HG03342 (cell line): ENCODE measurements at regions not wholly inside any gene's neighbourhood (a gene's known extent, or its start where the extent isn't known, plus 50 kb on each side); places are given as distances from the start of the nearest gene placed in this dataset.
"Not testable (repeated sequence)": the region's sequence is repeated elsewhere in the genome, so short reads cannot be mapped to it uniquely, and the experiment has no call there.

ENCODE experiments used
- ATAC-seq: cut with Tn5 transposase; IDR thresholded peaks from one replicate; pipeline ENCODE4 v1.9.1; 2021; ENCODE audit warnings: mild to moderate bottlenecking, moderate library complexity; ENCODE audit not compliant: unreplicated experiment

DNA sequence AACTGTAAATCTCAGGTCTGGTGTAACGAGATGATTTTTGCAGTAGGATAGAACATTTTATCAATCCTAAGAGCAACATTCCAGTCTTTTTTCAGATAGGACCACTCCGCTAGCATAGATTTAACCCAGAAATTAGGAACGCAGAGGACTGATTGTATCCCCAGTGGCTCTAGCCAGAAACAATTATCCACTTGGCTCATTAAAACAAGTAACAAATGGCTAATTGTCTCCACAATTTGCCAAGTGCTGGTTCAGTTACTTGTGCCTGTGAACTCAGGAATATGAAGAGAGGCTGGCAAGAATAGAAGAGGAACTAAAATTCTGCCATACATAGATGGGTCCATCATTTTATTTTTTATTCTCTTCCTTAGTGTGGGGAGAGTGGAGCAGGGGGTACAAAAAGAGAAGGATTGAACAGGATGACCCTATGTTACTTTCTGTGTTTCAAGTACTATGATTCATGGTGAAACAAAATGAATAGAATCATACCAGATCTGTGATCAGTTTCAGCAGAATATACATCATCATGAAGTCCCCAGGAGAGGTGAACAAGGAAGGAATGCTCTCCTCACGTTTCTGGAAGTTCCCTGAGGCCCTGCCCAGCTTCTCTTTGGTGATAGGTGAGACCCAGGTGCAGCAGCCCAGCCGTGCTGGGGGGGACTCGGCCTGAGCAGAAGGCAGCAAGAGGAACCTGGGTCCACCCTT lies 121.6 kb downstream of the ARL4C start:
- ATAC-seq = no peak

DNA sequence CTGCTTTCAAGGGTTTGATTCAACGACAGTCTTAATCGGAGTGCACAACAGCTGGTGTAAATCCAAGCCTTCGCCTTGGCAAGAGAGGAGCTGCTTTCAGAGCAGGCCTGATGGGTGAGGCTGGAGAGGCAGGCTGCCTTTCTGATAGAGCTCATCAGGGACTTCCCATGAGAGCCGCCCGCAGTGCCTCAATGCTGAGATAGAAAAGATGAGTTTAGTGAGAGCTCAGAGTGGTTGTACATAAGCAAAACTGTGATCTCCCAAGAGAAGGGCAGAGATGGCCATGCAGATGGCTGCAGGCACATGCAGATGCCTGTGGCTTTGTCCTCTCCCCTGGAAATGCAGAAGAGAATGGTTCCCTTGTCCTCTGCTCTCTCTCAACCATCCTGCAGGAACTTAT lies 122.1 kb downstream of the ARL4C start:
- no peak for ATAC-seq

DNA sequence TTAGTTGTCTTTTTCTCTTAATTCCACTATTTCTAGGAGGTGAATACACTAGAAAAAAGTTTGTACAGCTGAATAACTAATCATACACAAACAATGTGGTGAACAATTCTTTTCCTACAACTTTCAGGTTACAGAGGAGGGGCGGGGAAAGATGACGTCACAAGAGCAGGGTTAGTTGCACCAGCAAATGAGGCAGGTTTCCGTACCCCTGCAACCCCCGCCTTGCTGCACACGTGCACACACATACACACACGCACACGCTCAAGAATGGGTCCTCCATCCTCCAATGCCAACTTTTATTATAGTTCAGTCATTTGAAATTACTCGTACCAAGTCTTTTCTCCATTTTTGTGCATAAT lies 122.8 kb downstream of the ARL4C start:
- no peak for ATAC-seq

DNA sequence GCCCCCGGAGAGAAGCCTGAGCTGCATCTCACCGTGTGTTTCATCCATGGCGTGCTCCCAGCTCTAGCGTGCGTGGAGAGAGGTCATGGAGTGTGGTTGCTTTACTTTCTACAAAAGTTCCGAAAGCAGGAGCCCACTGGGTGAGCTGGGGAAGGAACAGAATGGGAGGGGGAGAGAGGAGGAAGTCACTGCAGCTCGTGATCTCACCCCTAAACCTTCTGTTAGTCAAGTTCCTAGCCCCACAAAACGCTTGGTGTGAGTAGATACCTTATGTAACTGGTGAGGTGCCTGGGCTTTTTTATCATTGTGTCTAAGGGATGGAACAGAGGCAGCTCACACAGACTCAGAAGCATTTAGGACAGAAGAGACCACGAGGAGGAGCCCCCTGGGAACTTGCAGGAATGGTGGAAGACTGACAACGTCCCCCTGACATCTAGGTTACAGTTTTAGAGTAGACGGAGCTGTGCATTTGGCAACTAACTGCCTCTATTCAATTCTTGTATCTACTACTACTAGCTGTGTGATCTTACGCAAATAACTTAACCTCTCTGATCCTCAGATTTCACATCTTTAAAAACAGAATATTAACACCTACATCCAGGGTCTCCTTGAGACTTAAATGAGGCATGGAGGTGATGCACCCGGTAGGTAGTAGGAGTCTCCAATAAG lies 123.3 kb downstream of the ARL4C start:
- ATAC-seq = no peak

DNA sequence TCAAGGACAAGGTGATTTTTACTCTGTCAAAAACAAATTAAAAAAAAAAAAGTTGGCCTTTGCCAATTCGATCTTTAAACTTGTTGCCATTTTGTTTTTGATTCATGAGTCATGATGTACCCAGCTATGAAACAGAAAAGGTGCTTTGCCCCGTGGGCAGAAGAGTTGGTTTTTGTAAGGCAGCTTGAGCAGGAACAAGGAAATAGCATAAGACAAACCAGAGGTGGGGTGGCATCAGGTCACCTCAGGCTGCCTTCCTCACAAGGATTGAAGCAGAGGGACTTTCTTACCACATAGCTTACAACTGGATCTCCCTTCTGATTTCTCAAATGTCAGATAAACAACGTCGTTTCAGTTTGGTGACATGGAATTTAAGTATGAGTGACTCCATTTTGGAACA lies 123.8 kb downstream of the ARL4C start:
- no peak for ATAC-seq

DNA sequence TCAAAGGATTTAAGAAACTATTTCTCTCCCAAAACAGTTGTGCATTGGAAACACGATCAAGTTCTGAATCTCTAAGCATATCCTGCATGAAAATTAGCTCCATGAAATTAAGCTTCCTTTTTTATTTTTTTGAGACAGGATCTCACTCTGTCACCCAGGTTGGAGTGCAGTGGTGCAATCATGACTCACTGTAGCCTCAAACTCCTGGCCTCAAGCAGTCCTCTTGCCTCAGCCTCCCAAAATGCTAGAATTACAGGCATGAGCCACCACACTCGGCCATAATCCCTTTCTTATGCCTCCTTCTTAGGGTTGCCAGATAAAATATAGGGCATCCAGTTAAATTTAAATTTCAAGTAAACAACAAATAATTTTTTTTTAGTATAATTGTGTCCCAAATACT lies 124.4 kb downstream of the ARL4C start:
- no peak for ATAC-seq

DNA sequence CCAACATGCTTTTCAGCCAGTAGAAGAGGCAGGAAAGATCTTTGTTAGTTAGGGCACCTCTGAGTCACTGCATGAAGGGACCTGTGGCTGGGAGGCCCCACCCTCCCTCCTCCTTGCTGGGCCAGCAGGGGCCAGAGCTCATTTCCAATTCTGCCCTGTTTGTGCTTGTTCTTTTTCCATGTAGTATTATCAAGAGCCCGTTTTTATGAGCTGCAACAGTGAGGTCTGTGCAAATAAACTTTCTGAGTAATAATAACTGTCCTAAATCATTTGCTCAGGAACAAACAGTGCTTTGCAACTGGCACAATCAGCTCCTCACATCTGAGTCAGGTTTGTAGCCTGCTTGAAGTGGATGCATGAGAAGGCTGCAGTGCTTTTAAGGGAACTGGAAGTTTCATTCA lies 128.0 kb downstream of the ARL4C start:
- ATAC-seq = no peak

DNA sequence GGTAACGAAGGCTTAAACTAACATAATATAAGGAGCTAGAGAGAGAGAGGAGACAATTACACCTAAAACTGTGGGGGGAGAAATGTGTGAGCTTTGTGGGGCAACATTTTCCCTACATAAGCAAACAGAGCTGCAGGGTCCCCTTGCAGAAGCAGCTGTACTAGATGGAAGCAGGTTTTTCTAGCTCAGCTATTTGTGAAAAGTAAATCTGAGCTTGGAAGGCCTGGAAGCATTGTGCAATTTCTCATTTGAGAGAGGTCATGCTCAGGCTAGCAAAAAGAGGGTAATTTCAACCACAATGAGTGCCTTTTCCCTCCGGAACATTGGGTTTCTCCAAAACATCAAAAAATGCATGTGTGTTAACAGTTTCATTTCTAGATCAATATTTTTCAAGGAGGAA lies 130.0 kb downstream of the ARL4C start:
- ATAC-seq = no peak

DNA sequence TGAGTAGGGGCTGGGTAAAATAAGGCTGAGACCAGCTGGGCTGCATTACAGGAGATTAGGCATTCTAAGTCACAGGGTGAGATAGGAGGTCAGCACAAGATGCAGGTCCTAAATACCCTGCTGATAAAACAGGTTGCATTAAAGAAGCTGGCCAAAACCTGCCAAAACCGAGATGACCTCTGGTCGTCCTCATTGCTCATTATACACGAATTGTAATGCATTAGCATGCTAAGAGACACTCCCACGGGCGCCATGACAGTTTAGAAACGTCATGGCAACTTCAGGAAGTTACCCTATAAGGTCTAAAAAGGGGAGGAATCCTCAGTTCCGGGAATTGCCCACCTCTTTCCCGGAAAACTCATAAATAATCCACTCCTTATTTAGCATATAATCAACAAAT lies 132.2 kb downstream of the ARL4C start:
- ATAC-seq = no peak

DNA sequence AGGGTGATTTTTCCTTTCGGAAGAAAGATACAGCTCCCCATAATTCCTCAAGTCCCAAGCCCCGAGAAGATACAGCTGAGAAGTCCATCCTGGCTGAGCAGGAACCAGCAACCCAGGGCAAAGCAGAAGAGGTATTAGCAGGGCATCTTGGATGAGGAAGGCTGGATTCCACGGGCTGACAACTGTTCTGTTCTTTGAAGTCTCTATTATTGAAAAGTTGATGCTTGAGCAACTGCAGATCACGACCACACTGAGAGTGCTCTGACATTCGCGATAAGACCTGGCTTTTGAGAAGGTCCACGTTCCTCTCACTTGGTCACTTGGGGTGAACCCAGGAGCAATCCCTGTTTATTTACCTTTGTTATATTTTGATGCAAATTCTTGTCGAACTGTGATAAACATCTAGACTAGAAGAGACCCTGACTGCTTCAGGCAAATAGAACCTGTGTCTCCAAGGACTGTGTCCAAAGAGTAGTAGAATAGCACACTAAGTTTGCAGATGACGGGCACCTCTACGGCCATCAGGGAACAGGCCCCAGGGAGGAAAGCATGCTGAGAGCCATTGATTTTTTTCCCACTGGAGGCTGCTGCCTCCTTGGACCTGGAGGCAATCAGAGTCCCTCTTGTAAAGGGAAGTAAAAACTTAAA lies 133.1 kb downstream of the ARL4C start:
- no peak for ATAC-seq

DNA sequence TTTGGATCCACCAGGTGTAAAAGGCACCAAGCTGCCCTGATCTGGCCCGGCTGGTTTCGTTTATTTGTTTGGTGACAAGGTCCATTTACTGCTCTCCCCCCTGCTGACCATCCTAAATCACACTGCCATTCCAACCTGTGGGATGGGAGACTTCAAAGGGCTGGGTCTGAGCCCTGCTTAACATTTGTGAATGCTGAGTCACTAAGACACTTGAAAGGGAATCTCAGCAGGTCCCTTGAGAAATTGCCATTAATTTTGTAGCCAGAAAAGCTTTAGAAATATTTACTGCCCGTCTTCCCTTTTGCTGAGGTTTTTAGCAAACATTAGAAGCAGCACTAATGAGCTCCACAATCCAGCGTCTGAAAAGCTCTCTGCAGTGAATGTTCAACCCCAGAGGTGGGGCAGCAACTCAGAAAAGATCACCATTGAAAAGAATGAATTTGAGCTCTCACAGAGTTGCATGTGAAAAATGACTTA lies 133.8 kb downstream of the ARL4C start:
- ATAC-seq = no peak

DNA sequence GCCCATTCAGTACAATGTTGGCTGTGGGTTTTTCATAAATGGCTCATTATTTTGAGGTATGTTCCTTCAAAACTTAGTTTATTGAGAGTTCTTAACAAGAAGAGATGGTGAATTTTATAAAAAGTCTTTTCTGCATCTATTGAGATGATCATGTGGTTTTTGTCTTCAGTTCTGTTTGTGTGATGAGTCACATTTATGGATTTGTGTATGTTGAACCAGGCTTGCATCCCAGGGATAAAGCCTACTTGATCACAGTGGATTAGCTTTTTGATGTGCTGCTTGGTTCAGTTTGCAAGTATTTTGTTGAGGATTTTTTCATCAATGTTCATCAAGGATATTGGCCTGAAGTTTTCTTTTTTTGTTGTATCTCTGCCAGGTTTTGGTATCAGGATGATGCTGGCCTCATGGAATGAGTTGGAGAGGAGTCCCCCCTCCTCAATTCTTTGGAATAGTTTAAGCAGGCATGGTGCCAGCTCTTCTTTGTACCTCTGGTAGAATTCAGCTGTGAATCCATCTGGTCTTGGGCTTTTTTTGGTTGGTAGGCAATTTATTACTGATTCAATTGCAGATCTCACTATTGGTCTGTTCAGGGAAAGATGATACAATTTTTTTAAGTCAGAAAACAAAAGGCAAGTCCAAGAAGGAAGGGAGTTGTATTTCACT lies 136.4 kb downstream of the ARL4C start:
- not testable (repeated sequence) for ATAC-seq

DNA sequence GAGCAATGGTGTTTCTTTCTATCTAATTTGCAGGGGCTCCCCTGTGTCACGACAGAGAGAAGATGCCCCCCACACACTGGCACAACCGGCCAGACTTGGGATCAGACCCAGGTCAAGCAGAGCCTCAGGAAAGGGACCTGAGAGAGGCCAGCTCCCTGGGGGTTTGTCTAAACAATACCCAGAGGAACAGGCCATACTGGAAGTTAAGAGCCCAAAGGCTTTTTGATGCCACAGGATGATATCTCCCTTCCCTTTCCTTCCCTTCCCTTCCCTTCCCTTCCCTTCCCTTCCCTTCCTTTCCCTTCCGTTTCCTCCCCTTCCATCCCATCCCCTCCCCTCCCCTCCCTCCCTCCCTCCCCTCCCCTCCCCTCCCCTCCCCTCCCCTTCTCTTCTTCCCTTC lies 139.2 kb downstream of the ARL4C start:
- ATAC-seq = no peak

DNA sequence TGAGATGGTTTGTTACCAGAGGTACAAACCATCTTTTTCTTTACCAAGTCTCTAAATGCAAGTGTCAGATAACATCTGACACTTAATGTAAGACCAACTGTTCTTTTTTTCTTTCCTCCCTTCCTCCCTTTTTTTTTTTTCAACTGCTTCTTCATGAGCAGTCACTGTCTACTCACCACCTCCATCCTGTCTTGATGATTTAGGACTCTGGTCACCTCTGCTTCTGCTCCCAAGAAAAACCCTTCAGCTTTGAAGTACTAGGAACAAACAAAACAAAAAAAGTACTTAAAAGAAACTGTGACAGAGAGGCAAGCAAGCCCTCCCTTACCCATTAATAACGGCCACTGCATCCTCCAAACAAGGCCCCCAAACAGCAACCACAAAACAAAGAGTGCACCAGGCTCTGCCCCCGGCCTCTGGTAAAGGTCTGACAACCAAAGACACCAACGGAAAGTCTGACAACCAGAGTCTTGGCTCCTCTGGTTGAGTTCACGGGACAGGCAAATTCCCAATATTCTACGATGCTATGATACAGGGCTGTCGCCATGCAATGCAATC lies 141.0 kb downstream of the ARL4C start:
- no peak for ATAC-seq

DNA sequence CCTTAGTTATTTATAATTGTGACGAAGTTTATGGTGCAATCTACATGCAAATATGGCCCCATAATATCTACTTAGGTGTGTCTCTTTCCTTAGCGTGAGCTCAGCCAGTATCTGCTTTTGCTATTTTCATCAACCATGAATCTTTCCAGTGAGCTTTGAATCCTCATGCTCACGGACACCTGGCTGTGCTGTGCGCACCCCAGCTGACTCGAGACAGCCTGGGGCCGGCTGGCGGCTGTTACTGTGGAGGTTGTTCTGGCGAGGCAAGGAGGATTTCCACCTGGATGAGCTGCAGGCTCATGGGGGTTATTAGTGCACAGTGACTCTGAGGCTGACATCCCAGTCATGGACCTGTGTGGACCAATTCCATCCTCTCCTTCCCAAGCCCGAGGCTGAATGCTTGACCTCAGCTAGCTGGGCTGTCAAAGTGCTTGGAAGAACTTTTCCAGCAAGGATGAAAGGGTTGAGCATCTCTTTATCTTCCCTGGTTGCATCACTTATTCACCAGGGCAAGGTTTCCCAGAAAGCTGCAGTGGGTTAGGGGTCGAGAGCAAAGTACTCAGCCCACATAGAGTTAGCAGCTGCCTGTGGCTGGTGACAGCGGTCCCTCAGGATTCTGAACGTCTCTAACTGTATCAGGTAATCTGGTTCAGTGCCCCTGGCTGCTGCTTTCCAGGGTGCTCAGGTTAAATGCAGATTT lies 141.7 kb downstream of the ARL4C start:
- ATAC-seq = no peak

DNA sequence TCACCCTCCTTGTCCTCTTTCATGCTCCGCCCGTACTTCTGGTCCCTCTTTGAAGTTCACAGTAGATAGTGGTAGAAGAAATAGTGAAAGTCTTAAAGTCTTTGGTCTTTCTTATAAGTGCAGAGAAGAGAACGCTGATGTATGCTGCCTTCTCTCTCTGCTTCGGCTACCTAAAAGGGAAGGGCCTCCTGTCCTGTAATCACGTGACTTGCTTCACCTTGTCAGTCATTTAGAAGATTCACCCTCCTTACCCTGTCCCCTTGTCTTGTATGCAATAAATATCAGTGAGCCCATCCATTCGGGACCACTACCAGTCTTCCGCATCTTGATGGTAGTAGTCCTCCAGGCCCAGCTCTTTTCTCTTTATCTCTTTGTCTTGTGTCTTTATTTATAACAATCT lies 144.6 kb downstream of the ARL4C start:
- ATAC-seq = no peak

DNA sequence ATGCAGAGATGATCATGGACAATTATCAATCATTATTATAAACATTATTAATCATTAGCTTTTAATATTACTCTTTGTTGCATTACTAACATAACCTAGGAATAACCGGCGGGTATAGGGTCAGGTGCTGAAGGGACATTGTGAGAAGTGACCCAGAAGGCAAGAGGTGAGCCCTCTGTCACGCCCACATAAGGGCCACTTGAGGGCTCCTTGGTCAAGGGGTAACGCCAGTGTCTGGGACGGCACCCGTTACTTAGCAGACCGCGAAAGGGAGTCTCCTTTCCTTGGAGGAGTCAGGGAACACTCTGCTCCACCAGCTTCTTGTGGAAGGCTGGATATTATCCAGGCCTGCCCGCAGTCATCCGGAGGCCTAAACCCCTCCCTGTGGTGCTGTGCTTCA lies 145.0 kb downstream of the ARL4C start:
- not testable (repeated sequence) for ATAC-seq

DNA sequence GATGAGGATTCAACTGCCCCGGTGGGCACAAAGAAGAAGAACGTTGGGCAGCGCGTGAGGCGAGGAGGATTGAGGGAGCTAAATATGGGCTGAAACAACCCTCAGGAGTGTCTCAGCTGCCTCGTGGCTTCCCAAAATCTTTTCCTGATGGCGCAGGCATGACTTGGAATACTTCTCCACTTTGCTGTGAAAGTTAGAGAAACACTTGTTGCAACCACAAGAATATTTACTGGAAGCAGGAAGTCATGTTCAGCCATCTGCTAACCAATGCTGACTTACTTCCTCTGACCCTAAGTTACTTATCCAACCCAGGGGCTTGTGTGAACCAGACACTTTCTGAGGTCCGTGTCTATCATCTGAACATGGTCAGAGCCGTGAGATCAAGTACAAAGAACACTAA lies 148.8 kb downstream of the ARL4C start:
- ATAC-seq = no peak

DNA sequence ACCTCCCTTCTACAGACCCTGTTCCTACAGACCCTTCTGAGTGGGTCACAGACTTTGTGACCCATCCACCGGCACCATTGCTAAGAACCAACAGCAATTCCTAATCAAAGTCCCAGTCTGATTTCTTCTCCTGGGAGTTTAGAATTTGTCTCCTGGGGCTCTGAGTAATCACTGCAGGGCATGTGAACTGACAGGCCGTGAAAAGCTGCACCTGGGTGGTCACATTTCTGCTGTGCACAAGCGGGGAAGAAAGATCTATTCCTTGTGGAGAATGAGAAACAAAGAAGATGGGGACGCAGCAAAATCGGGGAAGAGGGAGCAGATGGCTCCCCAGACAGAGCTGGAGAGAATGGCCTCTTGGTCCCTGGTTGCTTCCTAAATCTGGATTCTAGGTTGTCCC lies 151.0 kb downstream of the ARL4C start:
- ATAC-seq = no peak

DNA sequence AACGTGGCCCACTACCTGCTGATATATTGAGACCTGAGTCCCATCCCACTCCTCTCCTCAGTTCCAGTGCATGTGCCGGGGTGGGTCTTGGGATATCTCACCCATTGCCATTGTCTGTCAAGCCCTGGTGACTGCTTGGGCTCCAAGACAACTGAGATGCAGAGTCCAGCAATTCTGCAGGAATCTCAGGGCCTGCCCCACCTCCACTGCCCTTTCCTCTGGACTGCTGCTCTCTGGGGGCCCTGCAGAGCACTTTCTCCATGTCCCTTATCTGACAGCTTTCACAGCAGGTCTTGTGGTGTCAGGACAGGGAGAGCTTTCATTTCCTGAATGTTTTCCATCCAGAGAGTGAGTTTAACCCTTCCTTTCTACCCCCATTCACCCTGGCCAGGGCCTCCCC lies 152.9 kb downstream of the ARL4C start:
- ATAC-seq = no peak

DNA sequence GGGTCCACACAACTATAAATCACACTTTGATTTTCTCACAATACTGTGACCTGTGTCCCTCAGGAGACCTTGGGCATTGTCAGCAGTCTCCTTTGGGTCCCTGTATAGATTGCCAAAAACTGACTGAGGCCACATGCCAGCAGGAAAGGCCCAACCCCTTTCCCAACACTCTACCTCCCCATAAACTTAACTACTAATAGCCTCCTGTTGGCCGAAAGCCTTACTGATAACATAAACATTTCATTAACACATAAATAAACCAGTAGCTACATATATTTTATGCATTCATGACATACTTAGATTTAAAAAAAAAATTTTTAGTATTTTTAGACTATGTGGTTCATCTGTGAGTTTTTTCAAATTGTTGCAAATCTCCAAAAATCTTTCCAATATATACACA lies 153.5 kb downstream of the ARL4C start:
- ATAC-seq = no peak
